GM18951 (cell line): ENCODE measurements at regions not wholly inside any gene's neighbourhood (a gene's known extent, or its start where the extent isn't known, plus 50 kb on each side); places are given as distances from the start of the nearest gene placed in this dataset.

ENCODE experiments used
- POLR2A ChIP-seq: IDR thresholded peaks from 4 replicates; pipeline ENCODE4 v1.6.1; 2011; ENCODE audit warnings: mild to moderate bottlenecking; ENCODE audit not compliant: insufficient read length, insufficient read depth; ENCODE audit errors: extremely low read depth
- in situ Hi-C: fragments of 300-500 bp; cut with MboI; formaldehyde crosslinking; loops from one replicate; pipeline ENCODE4 v1.12.0; 2022; ENCODE audit warnings: low sequenced_read_pairs, mixed read lengths, inconsistent platforms; ENCODE audit not compliant: unreplicated experiment

- in situ Hi-C loops: no loop called here
- no peak for TF ChIP-seq POLR2A
Observed at GRCh38 chr11:79668575-79668974, 227.7 kb upstream of the TENM4 start.

DNA sequence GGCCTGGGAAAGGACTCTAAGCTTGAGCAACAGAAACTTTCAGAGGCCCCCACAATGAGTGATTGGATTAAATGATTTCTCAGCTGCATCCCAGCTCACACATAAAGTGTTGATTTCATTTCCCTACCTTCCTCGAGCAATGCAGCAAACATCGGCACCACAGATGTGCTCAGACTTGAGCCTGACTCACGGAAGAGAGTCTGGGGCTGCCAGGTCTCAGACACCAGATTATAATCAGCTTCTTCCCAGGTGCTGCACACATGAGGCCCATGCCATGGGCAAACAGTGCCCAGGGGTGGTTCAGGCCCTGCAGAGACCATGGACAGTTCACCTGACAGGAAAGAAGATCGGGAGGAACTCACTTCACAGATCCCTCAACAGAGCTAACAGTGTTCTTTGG is 226.6 kb upstream of the TENM4 start:
- in situ Hi-C loops: no loop called here
- TF ChIP-seq POLR2A: no peak

DNA sequence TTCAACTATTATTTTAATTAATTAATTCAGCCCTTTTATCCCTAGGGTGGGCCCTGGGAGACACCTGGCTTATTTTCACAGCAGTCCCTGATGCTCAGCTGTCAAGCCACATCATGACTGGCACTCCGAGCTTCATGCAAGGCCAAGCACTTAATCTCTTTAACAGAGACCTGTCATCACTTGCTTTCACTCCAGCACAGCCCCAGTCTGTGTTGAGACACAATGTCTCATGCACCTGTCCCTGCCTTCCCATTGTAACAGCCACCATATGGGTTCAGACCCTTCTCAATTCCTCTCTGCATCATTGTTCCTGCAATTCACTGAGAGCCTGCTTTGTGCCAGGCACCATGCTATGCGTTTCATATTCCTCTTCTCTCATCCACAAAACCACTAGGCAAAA is 222.2 kb upstream of the TENM4 start:
- in situ Hi-C loops: no loop called here
- TF ChIP-seq POLR2A: no peak

- no peak for TF ChIP-seq POLR2A
- in situ Hi-C loops: no loop called here
Observed at GRCh38 chr11:79661373-79661772, 220.5 kb upstream of the TENM4 start.

- in situ Hi-C loops: no loop called here
- TF ChIP-seq POLR2A: no peak
Observed at GRCh38 chr11:79648766-79649520, 208.1 kb upstream of the TENM4 start.

GRCh38 chr11:79637219-79637618 is 196.4 kb upstream of the TENM4 start:
- no peak for TF ChIP-seq POLR2A
- in situ Hi-C loops: no loop called here

DNA sequence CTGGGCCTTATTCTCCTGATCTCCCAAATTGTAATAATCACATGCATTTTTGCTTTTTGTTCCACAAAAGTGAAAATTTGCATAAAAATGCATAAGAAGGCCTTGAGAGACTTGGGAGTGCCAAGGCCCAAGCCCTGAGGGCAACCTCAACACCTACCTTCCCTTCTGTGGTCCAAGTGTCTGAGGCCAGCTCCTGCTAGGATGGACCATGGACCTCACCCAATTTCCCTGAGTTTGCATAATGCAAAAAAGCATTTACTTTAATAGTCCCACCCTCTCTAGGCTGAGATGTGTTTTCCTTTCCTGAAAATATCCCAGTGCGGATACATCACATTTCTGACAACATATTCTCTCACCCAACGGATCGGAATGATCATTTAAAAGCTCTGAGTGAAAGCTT is 194.1 kb upstream of the TENM4 start:
- no peak for TF ChIP-seq POLR2A
- in situ Hi-C loops: no loop called here

- in situ Hi-C loops: no loop called here
- no peak for TF ChIP-seq POLR2A
Observed at GRCh38 chr11:79627281-79627680, 186.5 kb upstream of the TENM4 start.

GRCh38 chr11:79626135-79627075 is 185.6 kb upstream of the TENM4 start:
- no peak for TF ChIP-seq POLR2A
- in situ Hi-C loops: no loop called here

GRCh38 chr11:79623375-79623774 is 182.5 kb upstream of the TENM4 start:
- TF ChIP-seq POLR2A: no peak
- in situ Hi-C loops: no loop called here

GRCh38 chr11:79617561-79617960 is 176.7 kb upstream of the TENM4 start:
- in situ Hi-C loops: no loop called here
- TF ChIP-seq POLR2A: no peak

DNA sequence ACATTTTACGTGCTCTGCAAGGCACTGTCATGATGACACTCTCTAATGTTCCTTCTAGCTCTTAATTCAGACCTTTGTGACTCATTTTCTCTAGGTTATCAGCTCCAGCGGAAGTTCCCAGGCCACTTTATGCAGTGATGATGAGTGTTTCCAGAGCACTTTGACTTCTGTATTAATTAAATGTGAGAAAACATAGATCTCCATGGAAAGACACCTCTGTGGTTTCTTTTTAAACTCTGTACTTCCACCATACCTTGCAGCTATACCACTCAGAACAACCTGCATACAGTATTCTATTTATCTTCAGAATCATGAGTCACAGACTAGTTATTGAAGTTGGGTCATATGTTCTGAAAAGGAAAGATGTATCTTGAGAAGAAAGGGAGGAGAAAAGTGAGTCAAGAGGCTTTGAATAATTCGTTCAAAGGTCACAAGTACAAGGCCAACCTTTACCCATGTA is 175.6 kb upstream of the TENM4 start:
- no peak for TF ChIP-seq POLR2A
- in situ Hi-C loops: no loop called here

GRCh38 chr11:79615425-79615824 is 174.6 kb upstream of the TENM4 start:
- TF ChIP-seq POLR2A: no peak
- in situ Hi-C loops: no loop called here

GRCh38 chr11:79610678-79611077 is 169.8 kb upstream of the TENM4 start:
- no peak for TF ChIP-seq POLR2A
- in situ Hi-C loops: no loop called here
